AG09319 (cell line): ENCODE measurements at regions not wholly inside any gene's neighbourhood (a gene's known extent, or its start where the extent isn't known, plus 50 kb on each side); places are given as distances from the start of the nearest gene placed in this dataset.

ENCODE experiments used
- DNase-seq: peaks from one replicate; pipeline ENCODE4 v3.0.0-alpha.2; 2010; ENCODE audit warnings: low read depth; ENCODE audit errors: extremely low read depth
- CTCF ChIP-seq: IDR thresholded peaks from 2 replicates; pipeline ENCODE4 v1.5.1; 2011; ENCODE audit warnings: low read depth, mild to moderate bottlenecking, inconsistent platforms, low read length, moderate library complexity

DNA sequence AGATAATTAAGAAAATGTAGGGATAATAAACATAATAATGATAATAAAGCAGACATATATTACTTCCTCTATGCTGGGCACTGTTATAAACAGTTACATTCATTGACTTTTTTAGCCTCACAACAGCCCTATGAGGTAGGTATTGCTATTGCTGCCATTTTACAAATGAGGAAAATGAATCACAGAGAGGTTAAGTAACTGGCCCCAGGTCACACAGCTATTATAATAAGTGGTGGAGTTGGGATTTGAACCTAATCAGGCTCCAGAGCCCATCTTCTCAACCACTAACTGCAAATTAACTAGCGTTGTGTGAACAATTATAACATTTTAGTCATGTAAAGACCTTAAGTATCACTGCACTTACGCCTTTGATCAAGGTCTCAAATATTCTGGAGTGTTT, 62.5 kb upstream of the PIK3CG start:
- no peak for DNase-seq
- no peak for TF ChIP-seq CTCF

- DNase-seq = no peak
Observed at GRCh38 chr7:106806556-106806955, 58.5 kb upstream of the PIK3CG start.

GRCh38 chr7:106807474-106807873, 57.6 kb upstream of the PIK3CG start:
- no peak for TF ChIP-seq CTCF

More at GRCh38 chr7:106806556-106806955, 58.5 kb upstream of the PIK3CG start:
- no peak for TF ChIP-seq CTCF

GRCh38 chr7:106808967-106809635, 56.0 kb upstream of the PIK3CG start:
- DNase-seq = no peak
- no peak for TF ChIP-seq CTCF

More at GRCh38 chr7:106807474-106807873, 57.6 kb upstream of the PIK3CG start:
- no peak for DNase-seq

DNA sequence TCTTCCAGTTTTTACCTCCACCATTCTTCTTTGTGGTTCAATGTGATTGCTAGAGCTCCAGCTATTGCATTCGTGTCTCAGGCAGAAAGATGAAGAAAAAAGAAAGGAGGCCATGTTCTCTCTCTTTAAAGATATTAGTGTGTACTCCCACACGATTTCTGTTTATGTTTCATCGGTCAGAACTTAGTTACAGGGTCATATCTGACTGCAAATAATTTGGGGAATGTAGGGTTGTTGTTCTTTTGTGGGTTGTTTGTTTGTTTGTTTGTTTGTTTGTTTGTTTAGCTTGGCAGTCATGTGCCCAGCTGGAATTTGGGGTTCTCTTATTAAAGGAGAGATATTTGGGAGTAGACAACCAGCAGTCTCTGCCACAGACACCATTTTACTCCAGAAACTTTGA, 53.6 kb upstream of the PIK3CG start:
- no peak for DNase-seq
- no peak for TF ChIP-seq CTCF

- no peak for DNase-seq
- no peak for TF ChIP-seq CTCF
Observed at GRCh38 chr7:106812027-106812643, 52.9 kb upstream of the PIK3CG start.

- DNase-seq = no peak
- TF ChIP-seq CTCF = no peak
Observed at GRCh38 chr7:106813705-106814305, 51.3 kb upstream of the PIK3CG start.
